Activated T-cell treated with anti-CD3 and anti-CD28 coated beads, Interleukin-2, amount 50 U/mL, for 24 hours (primary cell): ENCODE measurements at regions not wholly inside any gene's neighbourhood (a gene's known extent, or its start where the extent isn't known, plus 50 kb on each side); places are given as distances from the start of the nearest gene placed in this dataset.
"Not testable (repeated sequence)": the region's sequence is repeated elsewhere in the genome, so short reads cannot be mapped to it uniquely, and the experiment has no call there.

Experiments used
- DNase-seq: peaks from one replicate; pipeline ENCODE4 v3.0.0-alpha.2; 2020
- H3K27ac Mint-ChIP-seq: 2 replicates; pipeline ENCODE4 v1.8.0; 2020; ENCODE audit warnings: mild to moderate bottlenecking, mixed read lengths
- H3K27me3 Mint-ChIP-seq: 2 replicates; pipeline ENCODE4 v1.8.0; 2020; ENCODE audit warnings: mixed read lengths
- H3K36me3 Mint-ChIP-seq: 2 replicates; pipeline ENCODE4 v1.8.0; 2020; ENCODE audit warnings: low read depth, mixed read lengths
- H3K4me1 Mint-ChIP-seq: 2 replicates; pipeline ENCODE4 v1.8.0; 2020; ENCODE audit warnings: low read depth, mixed read lengths
- H3K4me3 Mint-ChIP-seq: 2 replicates; pipeline ENCODE4 v1.8.0; 2020; ENCODE audit warnings: mild to moderate bottlenecking, moderate library complexity, mixed read lengths
- H3K9me3 Mint-ChIP-seq: 2 replicates; pipeline ENCODE4 v1.8.0; 2020; ENCODE audit warnings: mixed read lengths

- H3K4me1 Mint-ChIP-seq, DNase-seq, H3K27me3 Mint-ChIP-seq, H3K9me3 Mint-ChIP-seq, H3K4me3 Mint-ChIP-seq, H3K36me3 Mint-ChIP-seq, H3K27ac Mint-ChIP-seq: not testable (repeated sequence)
Observed at GRCh38 chr1:206398261-206398660, 72.0 kb upstream of the IKBKE start.

GRCh38 chr1:206403612-206404307 lies 66.5 kb upstream of the IKBKE start:
- not testable (repeated sequence) for H3K4me3 Mint-ChIP-seq, DNase-seq, H3K4me1 Mint-ChIP-seq, H3K27me3 Mint-ChIP-seq, H3K9me3 Mint-ChIP-seq, H3K27ac Mint-ChIP-seq, H3K36me3 Mint-ChIP-seq

GRCh38 chr1:206404309-206405027 lies 65.8 kb upstream of the IKBKE start:
- H3K36me3 Mint-ChIP-seq, H3K27me3 Mint-ChIP-seq, H3K4me1 Mint-ChIP-seq, DNase-seq, H3K4me3 Mint-ChIP-seq, H3K27ac Mint-ChIP-seq, H3K9me3 Mint-ChIP-seq: not testable (repeated sequence)

GRCh38 chr1:206405282-206405681 lies 65.0 kb upstream of the IKBKE start:
- H3K4me1 Mint-ChIP-seq, H3K4me3 Mint-ChIP-seq, H3K36me3 Mint-ChIP-seq, H3K27me3 Mint-ChIP-seq, DNase-seq, H3K9me3 Mint-ChIP-seq, H3K27ac Mint-ChIP-seq: not testable (repeated sequence)

GRCh38 chr1:206408371-206409288 lies 61.6 kb upstream of the IKBKE start:
- not testable (repeated sequence) for H3K4me1 Mint-ChIP-seq, H3K9me3 Mint-ChIP-seq, H3K36me3 Mint-ChIP-seq, H3K27me3 Mint-ChIP-seq, DNase-seq, H3K27ac Mint-ChIP-seq, H3K4me3 Mint-ChIP-seq

GRCh38 chr1:206411321-206411720 lies 59.0 kb upstream of the IKBKE start:
- Mint-ChIP-seq H3K27ac (no peak overlapping the region), H3K9me3 (no peaks in the 10 kb centered on the region), H3K4me1 (no peaks in the 10 kb centered on the region), H3K27me3 (no peaks in the 10 kb centered on the region), H3K36me3 (peaks cover 6% of the 10 kb centered on the region), H3K4me3 (no peak overlapping the region)
- no peak for DNase-seq

DNA sequence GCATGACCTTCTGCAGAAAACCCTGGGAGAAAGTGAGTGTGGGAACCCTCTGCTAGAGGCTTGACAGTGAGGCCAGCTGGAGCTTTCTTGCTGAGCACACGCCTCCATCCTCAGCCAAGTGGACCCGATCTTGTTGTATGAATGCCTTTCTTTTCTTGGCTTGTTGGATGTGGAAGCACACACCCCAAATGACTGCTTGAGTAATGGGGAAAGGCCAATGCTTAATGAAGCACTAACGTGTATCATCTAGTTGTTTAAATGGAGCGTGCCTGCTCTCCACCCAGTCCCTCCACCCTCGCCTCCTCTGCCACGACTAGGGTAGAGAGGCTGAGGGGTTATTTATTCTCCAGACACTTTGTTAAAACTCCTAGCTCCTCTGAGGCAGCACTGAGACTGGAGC lies 54.3 kb upstream of the IKBKE start:
- no peaks in the 10 kb centered on the region for H3K27me3 Mint-ChIP-seq
- no peaks in the 10 kb centered on the region for H3K9me3 Mint-ChIP-seq
- no peak overlapping the region for H3K4me3 Mint-ChIP-seq
- no peak for DNase-seq
- H3K36me3 Mint-ChIP-seq, result peaks cover 28% of the 10 kb centered on the region
- no peak overlapping the region for H3K27ac Mint-ChIP-seq
- H3K4me1 Mint-ChIP-seq, result no peaks in the 10 kb centered on the region

- no peak overlapping the region for H3K27ac Mint-ChIP-seq
- H3K4me1 Mint-ChIP-seq, result no peaks in the 10 kb centered on the region
- H3K9me3 Mint-ChIP-seq, result no peaks in the 10 kb centered on the region
- H3K4me3 Mint-ChIP-seq, result no peak overlapping the region
- no peaks in the 10 kb centered on the region for H3K27me3 Mint-ChIP-seq
- H3K36me3 Mint-ChIP-seq, result peaks cover 40% of the 10 kb centered on the region
- DNase-seq, result no peak
Observed at GRCh38 chr1:206417774-206418614, 52.3 kb upstream of the IKBKE start.

GRCh38 chr1:206419250-206419649 lies 51.0 kb upstream of the IKBKE start:
- Mint-ChIP-seq H3K27me3 (no peaks in the 10 kb centered on the region), H3K9me3 (no peaks in the 10 kb centered on the region), H3K36me3 (peaks cover 46% of the 10 kb centered on the region), H3K4me3 (no peak overlapping the region), H3K4me1 (no peaks in the 10 kb centered on the region), H3K27ac (no peak overlapping the region)
- no peak for DNase-seq

DNA sequence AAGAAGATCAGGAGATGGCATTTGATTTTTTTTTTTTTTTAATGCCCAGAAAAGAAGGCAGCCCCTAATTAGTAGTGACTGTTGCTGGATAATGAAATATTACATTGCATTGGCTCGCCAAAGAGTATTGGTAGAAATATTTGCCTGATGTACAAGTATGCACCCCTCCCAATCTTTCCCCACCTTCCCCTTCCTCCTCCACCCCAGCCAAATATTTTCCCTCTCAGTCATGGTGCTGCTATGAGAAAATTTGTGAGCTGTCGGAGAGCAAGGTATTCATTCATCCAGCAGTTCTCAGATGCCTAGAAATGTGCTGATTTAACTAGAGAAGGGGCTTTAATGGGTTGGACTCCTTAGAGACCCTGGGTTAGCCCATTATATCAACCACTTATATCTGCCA lies 50.5 kb upstream of the IKBKE start:
- Mint-ChIP-seq H3K4me1 (no peaks in the 10 kb centered on the region), H3K27me3 (no peaks in the 10 kb centered on the region), H3K4me3 (no peak overlapping the region), H3K36me3 (peaks cover 46% of the 10 kb centered on the region), H3K9me3 (no peaks in the 10 kb centered on the region), H3K27ac (no peak overlapping the region)
- no peak for DNase-seq

DNA sequence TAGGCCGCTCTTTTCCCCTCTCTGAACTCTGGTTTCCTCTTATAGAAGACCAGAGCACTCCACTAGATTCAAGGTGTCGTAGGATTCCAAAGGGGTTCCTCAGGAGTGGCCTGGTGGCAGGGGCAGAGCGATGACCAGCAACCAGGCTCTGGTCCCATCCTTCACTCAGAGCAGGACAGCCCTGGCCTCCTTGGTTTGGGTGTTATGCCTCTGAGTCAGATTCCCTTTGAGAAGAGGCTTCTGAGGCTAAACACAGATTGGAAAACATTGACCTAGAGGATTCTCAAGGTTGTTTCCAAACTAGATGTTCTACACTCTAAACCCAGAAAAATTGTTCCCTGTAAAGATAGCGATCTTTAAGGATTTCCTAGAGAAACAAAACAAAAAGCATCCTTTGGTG lies 49.8 kb upstream of the IKBKE start:
- Mint-ChIP-seq H3K4me3 (no peak overlapping the region), H3K4me1 (no peaks in the 10 kb centered on the region), H3K36me3 (peaks cover 46% of the 10 kb centered on the region), H3K9me3 (no peaks in the 10 kb centered on the region), H3K27ac (no peak overlapping the region), H3K27me3 (no peaks in the 10 kb centered on the region)
- DNase-seq, result no peak
